Glutamatergic neuron (in vitro differentiated cells): ENCODE measurements at regions not wholly inside any gene's neighbourhood (a gene's known extent, or its start where the extent isn't known, plus 50 kb on each side); places are given as distances from the start of the nearest gene placed in this dataset.

Experiments used
- DNase-seq: peaks from one replicate; pipeline ENCODE4 v3.0.0; 2022
- H3K27ac Mint-ChIP-seq: one replicate; pipeline ENCODE4 v1.8.0; 2020; ENCODE audit warnings: mild to moderate bottlenecking, mixed read lengths, inconsistent platforms; ENCODE audit not compliant: unreplicated experiment
- H3K27me3 Mint-ChIP-seq: one replicate; pipeline ENCODE4 v1.8.0; 2020; ENCODE audit warnings: mild to moderate bottlenecking, moderate library complexity, mixed read lengths, inconsistent platforms; ENCODE audit not compliant: unreplicated experiment
- H3K36me3 Mint-ChIP-seq: one replicate; pipeline ENCODE4 v1.8.0; 2020; ENCODE audit warnings: mild to moderate bottlenecking, mixed read lengths, inconsistent platforms; ENCODE audit not compliant: unreplicated experiment
- H3K4me1 Mint-ChIP-seq: one replicate; pipeline ENCODE4 v1.8.0; 2020; ENCODE audit warnings: mild to moderate bottlenecking, low read depth, mixed read lengths, inconsistent platforms; ENCODE audit not compliant: unreplicated experiment
- H3K4me3 Mint-ChIP-seq: one replicate; pipeline ENCODE4 v1.8.0; 2020; ENCODE audit warnings: mild to moderate bottlenecking, mixed read lengths, inconsistent platforms; ENCODE audit not compliant: unreplicated experiment
- H3K9me3 Mint-ChIP-seq: one replicate; pipeline ENCODE4 v1.8.0; 2020; ENCODE audit warnings: mild to moderate bottlenecking, moderate library complexity, mixed read lengths, inconsistent platforms; ENCODE audit not compliant: unreplicated experiment
- CTCF ChIP-seq: fragments of 200-600 bp; sonication (generic); IDR thresholded peaks from one replicate; pipeline ENCODE4 v1.5.0; 2021; ENCODE audit not compliant: partially characterized antibody, unreplicated experiment

- Mint-ChIP-seq H3K4me1 (no peaks in the 10 kb centered on the region), H3K27me3 (no peaks in the 10 kb centered on the region), H3K36me3 (peaks cover 17% of the 10 kb centered on the region), H3K9me3 (no peaks in the 10 kb centered on the region), H3K27ac (no peak overlapping the region), H3K4me3 (no peak overlapping the region)
- no peak for TF ChIP-seq CTCF
- no peak for DNase-seq
Observed at GRCh38 chr2:181170256-181170655, 189.9 kb downstream of the UBE2E3 start.

- H3K4me3 Mint-ChIP-seq = no peak overlapping the region
- peaks cover under 1% of the 10 kb centered on the region for H3K36me3 Mint-ChIP-seq
- DNase-seq = no peak
- H3K9me3 Mint-ChIP-seq = no peaks in the 10 kb centered on the region
- no peak for TF ChIP-seq CTCF
- H3K4me1 Mint-ChIP-seq = no peaks in the 10 kb centered on the region
- no peaks in the 10 kb centered on the region for H3K27me3 Mint-ChIP-seq
- H3K27ac Mint-ChIP-seq = no peak overlapping the region
Observed at GRCh38 chr2:181172676-181173075, 192.3 kb downstream of the UBE2E3 start.

- Mint-ChIP-seq H3K27ac (no peak overlapping the region), H3K36me3 (no peaks in the 10 kb centered on the region), H3K4me3 (no peak overlapping the region), H3K27me3 (no peaks in the 10 kb centered on the region), H3K9me3 (no peaks in the 10 kb centered on the region), H3K4me1 (no peaks in the 10 kb centered on the region)
- no peak for DNase-seq
- no peak for TF ChIP-seq CTCF
Observed at GRCh38 chr2:181174611-181175580, 194.5 kb downstream of the UBE2E3 start.

- TF ChIP-seq CTCF = no peak
- no peaks in the 10 kb centered on the region for H3K36me3 Mint-ChIP-seq
- no peak overlapping the region for H3K4me3 Mint-ChIP-seq
- no peak overlapping the region for H3K27ac Mint-ChIP-seq
- no peak for DNase-seq
- no peaks in the 10 kb centered on the region for H3K9me3 Mint-ChIP-seq
- H3K27me3 Mint-ChIP-seq = no peaks in the 10 kb centered on the region
- no peaks in the 10 kb centered on the region for H3K4me1 Mint-ChIP-seq
Observed at GRCh38 chr2:181176540-181176939, 196.1 kb downstream of the UBE2E3 start.

GRCh38 chr2:181177376-181177775, 197.0 kb downstream of the UBE2E3 start:
- no peaks in the 10 kb centered on the region for H3K9me3 Mint-ChIP-seq
- no peaks in the 10 kb centered on the region for H3K4me1 Mint-ChIP-seq
- no peak overlapping the region for H3K4me3 Mint-ChIP-seq
- H3K27me3 Mint-ChIP-seq = no peaks in the 10 kb centered on the region
- TF ChIP-seq CTCF = no peak
- no peak overlapping the region for H3K27ac Mint-ChIP-seq
- no peak for DNase-seq
- H3K36me3 Mint-ChIP-seq = no peaks in the 10 kb centered on the region
